ENCODE measurements at regions not wholly inside any gene's neighbourhood (a gene's known extent, or its start where the extent isn't known, plus 50 kb on each side); places are given as distances from the start of the nearest gene placed in this dataset.

DNA sequence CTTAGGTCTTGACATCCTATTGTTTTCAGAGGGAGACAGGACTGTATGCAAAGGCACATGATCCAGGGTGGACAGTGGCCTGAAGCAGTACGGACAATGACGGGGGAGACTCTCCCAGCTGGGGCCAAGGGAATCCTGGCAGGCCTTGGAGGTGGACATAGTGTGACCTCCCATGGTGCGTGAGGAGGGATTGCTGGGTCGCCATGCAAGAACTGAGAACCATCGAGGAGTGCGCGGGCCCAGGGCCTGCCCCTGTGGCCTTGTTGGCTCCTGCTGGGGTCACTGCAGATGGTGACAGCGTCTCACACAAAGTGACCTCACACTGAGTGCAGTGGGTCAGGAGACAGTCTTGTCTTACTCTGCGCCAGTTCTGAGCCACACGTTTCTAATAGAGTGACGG lies 192.4 kb downstream of the GADD45G start:
- TF ChIP-seq CTCF (IDR thresholded peaks at IDR 0.05), result no peak
- TF ChIP-seq POLR2A (IDR thresholded peaks at IDR 0.05), result no peak

Data from gastroesophageal sphincter (tissue), 3 donors.